ENCODE measurements at regions not wholly inside any gene's neighbourhood (a gene's known extent, or its start where the extent isn't known, plus 50 kb on each side); places are given as distances from the start of the nearest gene placed in this dataset.

- 62 to 63% methylated on average over 3 of the region's 3 CpGs for WGBS, 2 experiments (ENCODE audit: low coverage in 1 of 2, low lambda C conversion rate in 2 of 2, missing lambda C conversion rate in 2 of 2)
- no peaks in the 10 kb centered on the region for H3K79me2 ChIP-seq (ENCODE audit: insufficient read depth)
- no peaks in the 10 kb centered on the region for H4K20me1 ChIP-seq (ENCODE audit: insufficient read depth)
- H3K4me1 ChIP-seq (ENCODE audit: insufficient read depth) = 0 out of 2 replicates have a peak, but pooled peaks cover 2% of the 10 kb centered on the region
- no peak overlapping the region for H3K4me2 ChIP-seq (ENCODE audit: unreplicated experiment)
- H2AFZ ChIP-seq = no peak overlapping the region
- no peak overlapping the region for H3K9ac ChIP-seq
- H3F3A ChIP-seq (ENCODE audit: insufficient read depth) = no peaks in the 10 kb centered on the region
- TF ChIP-seq EZH2 (IDR thresholded peaks at IDR 0.05; ENCODE audit: insufficient read depth, poor library complexity, severe bottlenecking) (no peak), EZH2phosphoT487 (IDR thresholded peaks at IDR 0.05; ENCODE audit: insufficient read depth, low read depth) (no peak)
- DNase-seq = no peak
- in situ Hi-C loops (cut with MboI) = no loop called here
- no peaks in the 10 kb centered on the region for H3K27me3 ChIP-seq (replicated peaks; ENCODE audit: insufficient read depth)
- H3K36me3 ChIP-seq (ENCODE audit: low read depth) = no peaks in the 10 kb centered on the region
- no peaks in the 10 kb centered on the region for H3K9me2 ChIP-seq (ENCODE audit: insufficient read depth)
- no peak overlapping the region for H3K27ac ChIP-seq
- H3K4me3 ChIP-seq = no peak overlapping the region
- no peaks in the 10 kb centered on the region for H3K9me3 ChIP-seq (ENCODE audit: low read depth)
Observed at GRCh38 chr6:22199771-22200170, 97.1 kb downstream of the PRL start.

GRCh38 chr6:22204153-22204552, 92.7 kb downstream of the PRL start:
- no peaks in the 10 kb centered on the region for H3K9me3 ChIP-seq (ENCODE audit: low read depth)
- no peak overlapping the region for H3K27ac ChIP-seq
- H3F3A ChIP-seq (ENCODE audit: insufficient read depth) = no peaks in the 10 kb centered on the region
- H3K9me2 ChIP-seq (ENCODE audit: insufficient read depth) = no peaks in the 10 kb centered on the region
- TF ChIP-seq EZH2phosphoT487 (IDR thresholded peaks at IDR 0.05; ENCODE audit: insufficient read depth, low read depth) (no peak), EZH2 (IDR thresholded peaks at IDR 0.05; ENCODE audit: insufficient read depth, poor library complexity, severe bottlenecking) (no peak)
- no peak overlapping the region for H3K4me3 ChIP-seq
- H3K27me3 ChIP-seq (replicated peaks; ENCODE audit: insufficient read depth) = no peaks in the 10 kb centered on the region
- in situ Hi-C loops (cut with MboI) = no loop called here
- no peaks in the 10 kb centered on the region for H3K36me3 ChIP-seq (ENCODE audit: low read depth)
- no peak overlapping the region for H3K9ac ChIP-seq
- H2AFZ ChIP-seq = no peak overlapping the region
- no peaks in the 10 kb centered on the region for H3K79me2 ChIP-seq (ENCODE audit: insufficient read depth)
- WGBS, 2 experiments (ENCODE audit: low coverage in 1 of 2, low lambda C conversion rate in 2 of 2, missing lambda C conversion rate in 2 of 2) = 40 to 45% methylated on average over 6 of the region's 6 CpGs
- DNase-seq = no peak
- no peak overlapping the region for H3K4me2 ChIP-seq (ENCODE audit: unreplicated experiment)
- no peaks in the 10 kb centered on the region for H4K20me1 ChIP-seq (ENCODE audit: insufficient read depth)
- H3K4me1 ChIP-seq (ENCODE audit: insufficient read depth) = no peaks in the 10 kb centered on the region

- no peak overlapping the region for H3K9ac ChIP-seq
- no peak overlapping the region for H3K27ac ChIP-seq
- H2AFZ ChIP-seq = no peak overlapping the region
- no peaks in the 10 kb centered on the region for H3F3A ChIP-seq (ENCODE audit: insufficient read depth)
- in situ Hi-C loops (cut with MboI) = no loop called here
- H3K9me3 ChIP-seq (ENCODE audit: low read depth) = no peaks in the 10 kb centered on the region
- H3K4me2 ChIP-seq (ENCODE audit: unreplicated experiment) = no peak overlapping the region
- no peaks in the 10 kb centered on the region for H4K20me1 ChIP-seq (ENCODE audit: insufficient read depth)
- no peak for DNase-seq
- H3K79me2 ChIP-seq (ENCODE audit: insufficient read depth) = no peaks in the 10 kb centered on the region
- 70 to 89% methylated on average over 1 of the region's 1 CpG for WGBS, 2 experiments (ENCODE audit: low coverage in 1 of 2, low lambda C conversion rate in 2 of 2, missing lambda C conversion rate in 2 of 2)
- H3K4me3 ChIP-seq = no peak overlapping the region
- H3K27me3 ChIP-seq (replicated peaks; ENCODE audit: insufficient read depth) = no peaks in the 10 kb centered on the region
- H3K36me3 ChIP-seq (ENCODE audit: low read depth) = no peaks in the 10 kb centered on the region
- no peaks in the 10 kb centered on the region for H3K9me2 ChIP-seq (ENCODE audit: insufficient read depth)
- TF ChIP-seq EZH2 (IDR thresholded peaks at IDR 0.05; ENCODE audit: insufficient read depth, poor library complexity, severe bottlenecking) (no peak), EZH2phosphoT487 (IDR thresholded peaks at IDR 0.05; ENCODE audit: insufficient read depth, low read depth) (no peak)
- H3K4me1 ChIP-seq (ENCODE audit: insufficient read depth) = no peaks in the 10 kb centered on the region
Observed at GRCh38 chr6:22205266-22205665, 91.6 kb downstream of the PRL start.

DNA sequence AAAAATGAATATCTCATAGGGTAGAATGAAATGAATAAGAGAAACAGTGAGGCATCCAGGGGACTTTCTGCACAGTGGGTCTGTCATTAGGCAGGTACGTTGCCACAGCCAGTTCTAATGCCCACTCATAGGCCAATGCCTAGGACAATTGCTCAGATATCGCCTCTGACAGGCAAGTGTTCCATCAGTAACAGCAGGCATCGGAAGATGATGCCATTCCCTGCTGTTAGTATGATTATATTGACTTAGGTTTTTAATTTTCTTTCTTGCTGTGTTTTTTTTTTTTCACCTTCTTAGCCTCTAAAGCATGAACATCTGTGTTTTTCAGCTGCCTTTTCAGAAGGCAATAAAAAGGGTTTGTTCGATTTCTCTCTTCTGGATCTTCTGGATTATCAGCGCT, 90.7 kb downstream of the PRL start:
- Histone ChIP-seq H3K9ac (no peak overlapping the region), H3K4me3 (no peak overlapping the region), H3K27me3 (replicated peaks; ENCODE audit: insufficient read depth) (no peaks in the 10 kb centered on the region), H3K9me3 (ENCODE audit: low read depth) (no peaks in the 10 kb centered on the region), H3K79me2 (ENCODE audit: insufficient read depth) (no peaks in the 10 kb centered on the region), H3K27ac (no peak overlapping the region), H3K36me3 (ENCODE audit: low read depth) (no peaks in the 10 kb centered on the region), H3F3A (ENCODE audit: insufficient read depth) (no peaks in the 10 kb centered on the region), H3K4me2 (ENCODE audit: unreplicated experiment) (no peak overlapping the region), H4K20me1 (ENCODE audit: insufficient read depth) (no peaks in the 10 kb centered on the region), H3K4me1 (ENCODE audit: insufficient read depth) (no peaks in the 10 kb centered on the region), H3K9me2 (ENCODE audit: insufficient read depth) (0 out of 2 replicates have a peak, but pooled peaks cover 3% of the 10 kb centered on the region), H2AFZ (no peak overlapping the region)
- no peak for DNase-seq
- WGBS, 2 experiments (ENCODE audit: low coverage in 1 of 2, low lambda C conversion rate in 2 of 2, missing lambda C conversion rate in 2 of 2) = 66 to 74% methylated on average over 5 of the region's 5 CpGs
- TF ChIP-seq EZH2 (IDR thresholded peaks at IDR 0.05; ENCODE audit: insufficient read depth, poor library complexity, severe bottlenecking) = no peak
- TF ChIP-seq EZH2phosphoT487 (IDR thresholded peaks at IDR 0.05; ENCODE audit: insufficient read depth, low read depth) = no peak
- in situ Hi-C loops (cut with MboI) = no loop called here

- H3K27me3 ChIP-seq (replicated peaks; ENCODE audit: insufficient read depth) = no peaks in the 10 kb centered on the region
- no peaks in the 10 kb centered on the region for H3K9me3 ChIP-seq (ENCODE audit: low read depth)
- H3K27ac ChIP-seq = no peak overlapping the region
- 41 to 50% methylated on average over 1 of the region's 1 CpG for WGBS, 2 experiments (ENCODE audit: low coverage in 1 of 2, low lambda C conversion rate in 2 of 2, missing lambda C conversion rate in 2 of 2)
- no peak for DNase-seq
- H3K9me2 ChIP-seq (ENCODE audit: insufficient read depth) = 0 out of 2 replicates have a peak, but pooled peaks cover 3% of the 10 kb centered on the region
- H3K79me2 ChIP-seq (ENCODE audit: insufficient read depth) = no peaks in the 10 kb centered on the region
- H3K4me1 ChIP-seq (ENCODE audit: insufficient read depth) = no peaks in the 10 kb centered on the region
- no peaks in the 10 kb centered on the region for H3F3A ChIP-seq (ENCODE audit: insufficient read depth)
- H3K4me3 ChIP-seq = no peak overlapping the region
- no peaks in the 10 kb centered on the region for H3K36me3 ChIP-seq (ENCODE audit: low read depth)
- H3K4me2 ChIP-seq (ENCODE audit: unreplicated experiment) = no peak overlapping the region
- H4K20me1 ChIP-seq (ENCODE audit: insufficient read depth) = no peaks in the 10 kb centered on the region
- TF ChIP-seq EZH2phosphoT487 (IDR thresholded peaks at IDR 0.05; ENCODE audit: insufficient read depth, low read depth) (no peak), EZH2 (IDR thresholded peaks at IDR 0.05; ENCODE audit: insufficient read depth, poor library complexity, severe bottlenecking) (no peak)
- in situ Hi-C loops (cut with MboI) = no loop called here
- H2AFZ ChIP-seq = no peak overlapping the region
- H3K9ac ChIP-seq = no peak overlapping the region
Observed at GRCh38 chr6:22208026-22208425, 88.8 kb downstream of the PRL start.
